Sigmoid colon (tissue), 6 donors: ENCODE measurements at regions not wholly inside any gene's neighbourhood (a gene's known extent, or its start where the extent isn't known, plus 50 kb on each side); places are given as distances from the start of the nearest gene placed in this dataset.

ENCODE experiments used
- DNase-seq: peaks from one replicate; pipeline ENCODE4 v3.0.0-alpha.2; 2019
- H3K27ac ChIP-seq, 4 donors: fragments of 200-600 bp; sonication (generic); one replicate each; pipeline ENCODE4 v1.5.1; 2016 to 2019; ENCODE audit warnings: mild to moderate bottlenecking in 1 of 4
- H3K27me3 ChIP-seq, 3 donors: fragments of 200-600 bp; sonication (generic); one replicate each; pipeline ENCODE4 v1.5.1; 2019; ENCODE audit warnings: mild to moderate bottlenecking in 1 of 3
- H3K36me3 ChIP-seq, 4 donors: fragments of 200-600 bp; sonication (generic); one replicate each; pipeline ENCODE4 v1.5.1; 2016 to 2019
- H3K4me1 ChIP-seq, 4 donors: fragments of 200-600 bp; sonication (generic); one replicate each; pipeline ENCODE4 v1.5.1; 2017 to 2019
- H3K4me3 ChIP-seq, 4 donors: fragments of 200-600 bp; sonication (generic); one replicate each; pipeline ENCODE4 v1.5.1; 2017 to 2019; ENCODE audit warnings: mild to moderate bottlenecking in 2 of 4, moderate library complexity in 1 of 4
- H3K9me3 ChIP-seq, 4 donors: fragments of 200-600 bp in 3 of 4; sonication (generic) in 3 of 4; one replicate each; pipeline versions ENCODE4 v1.5.1 to v1.6.1; 2013 to 2019
- CTCF ChIP-seq, 4 experiments: fragments of 450-650 bp in 3 of 4; fragments of 200-600 bp in 1 of 4; IDR thresholded peaks; one replicate each; pipeline ENCODE4 v1.5.1; 2016 to 2019; ENCODE audit warnings: antibody characterized with exemption in 4 of 4, mild to moderate bottlenecking in 3 of 4, moderate library complexity in 2 of 4
- EP300 ChIP-seq, 4 donors: sonication (generic); formaldehyde crosslinking; IDR thresholded peaks; one replicate each; pipeline ENCODE4 v1.6.1; 2017; ENCODE audit warnings: antibody characterized with exemption in 4 of 4
- POLR2A ChIP-seq, 2 donors: fragments of 450-650 bp; IDR thresholded peaks; one replicate each; pipeline ENCODE4 v1.6.1; 2016; ENCODE audit warnings: antibody characterized with exemption in 2 of 2, mild to moderate bottlenecking in 2 of 2, moderate library complexity in 2 of 2
- POLR2AphosphoS5 ChIP-seq, 4 donors: sonication (generic); formaldehyde crosslinking; IDR thresholded peaks; one replicate each; pipeline ENCODE4 v1.6.1; 2017; ENCODE audit warnings: antibody characterized with exemption in 4 of 4
- WGBS, 2 donors: extraction: QIAGEN DNeasy Blood & Tissue Kit; methylation state at CpG; one replicate each; pipeline ENCODE4 v1.1.7; 2013; 5-methylcytosine and 5-hydroxymethylcytosine counted together
- intact Hi-C: fragments of 100-400 bp; cut with DNase I; formaldehyde crosslinking; loops from one replicate; pipeline ENCODE4 v1.15.1; 2023
- donor health status: healthy with polysubstance abuse.
- donor health status: healthy.

GRCh38 chr12:67757651-67758050 is 109.1 kb downstream of the DYRK2 start:
- no peaks in the 10 kb centered on the region for H3K36me3 ChIP-seq
- H3K27me3 ChIP-seq: no peaks in the 10 kb centered on the region
- no peaks in the 10 kb centered on the region for H3K9me3 ChIP-seq
- TF ChIP-seq CTCF (IDR thresholded peaks at IDR 0.05) (no peak), POLR2A (IDR thresholded peaks at IDR 0.05) (no peak), EP300 (IDR thresholded peaks at IDR 0.05) (no peak), POLR2AphosphoS5 (IDR thresholded peaks at IDR 0.05) (no peak)
- DNase-seq: no peak
- H3K27ac ChIP-seq: no peak overlapping the region
- H3K4me1 ChIP-seq: peaks cover 0 to 22% (median 8%) of the 10 kb centered on the region in 4 donors
- intact Hi-C loops: loop anchor here (5.0 kb wide), 1 partner anchor 110 kb away; the partner anchor contains the start of gene DYRK2
- 96 to 98% methylated on average over 2 of the region's 2 CpGs for WGBS, 2 donors
- no peak overlapping the region for H3K4me3 ChIP-seq

- no peak for TF ChIP-seq POLR2A (IDR thresholded peaks at IDR 0.05)
- TF ChIP-seq EP300 (IDR thresholded peaks at IDR 0.05): no peak
- Histone ChIP-seq H3K27ac (no peak overlapping the region), H3K4me3 (no peak overlapping the region), H3K9me3 (no peaks in the 10 kb centered on the region), H3K27me3 (no peaks in the 10 kb centered on the region), H3K36me3 (no peaks in the 10 kb centered on the region), H3K4me1 (peaks cover 0 to 22% (median 8%) of the 10 kb centered on the region in 4 donors)
- WGBS, 2 donors: 49 to 51% methylated on average over 2 of the region's 2 CpGs
- DNase-seq: no peak
- intact Hi-C loops: loop anchor here (5.0 kb wide), 1 partner anchor 111 kb away; the partner anchor contains the start of gene DYRK2
Measured at GRCh38 chr12:67758119-67758518, 109.6 kb downstream of the DYRK2 start.

- no peaks in the 10 kb centered on the region for H3K36me3 ChIP-seq
- no peaks in the 10 kb centered on the region for H3K27me3 ChIP-seq
- no peaks in the 10 kb centered on the region for H3K9me3 ChIP-seq
- WGBS, 2 donors: 90 to 92% methylated on average over 4 of the region's 4 CpGs
- no peak overlapping the region for H3K27ac ChIP-seq
- peaks cover 0 to 20% (median 7%) of the 10 kb centered on the region in 4 donors for H3K4me1 ChIP-seq
- no peak overlapping the region for H3K4me3 ChIP-seq
- intact Hi-C loops: loop anchor here (5.0 kb wide), 1 partner anchor 111 kb away; the partner anchor contains the start of gene DYRK2
- no peak for DNase-seq
- TF ChIP-seq CTCF (IDR thresholded peaks at IDR 0.05) (no peak), POLR2AphosphoS5 (IDR thresholded peaks at IDR 0.05) (no peak), EP300 (IDR thresholded peaks at IDR 0.05) (no peak), POLR2A (IDR thresholded peaks at IDR 0.05) (no peak)
Measured at GRCh38 chr12:67758521-67758920, 110.0 kb downstream of the DYRK2 start.

GRCh38 chr12:67759829-67760228 is 111.3 kb downstream of the DYRK2 start:
- no peak overlapping the region for H3K4me3 ChIP-seq
- no peak for TF ChIP-seq POLR2AphosphoS5 (IDR thresholded peaks at IDR 0.05)
- no peak for TF ChIP-seq POLR2A (IDR thresholded peaks at IDR 0.05)
- no peak for TF ChIP-seq CTCF (IDR thresholded peaks at IDR 0.05)
- TF ChIP-seq EP300 (IDR thresholded peaks at IDR 0.05): no peak

GRCh38 chr12:67760586-67761275 is 112.2 kb downstream of the DYRK2 start:
- Histone ChIP-seq H3K27me3 (no peaks in the 10 kb centered on the region), H3K9me3 (no peaks in the 10 kb centered on the region), H3K36me3 (no peaks in the 10 kb centered on the region), H3K4me3 (no peak overlapping the region), H3K27ac (no peak overlapping the region), H3K4me1 (peaks cover 0 to 2% (median 0%) of the 10 kb centered on the region in 4 donors)
- no peak for DNase-seq
- intact Hi-C loops: no loop called here
- no peak for TF ChIP-seq POLR2A (IDR thresholded peaks at IDR 0.05)
- no peak for TF ChIP-seq CTCF (IDR thresholded peaks at IDR 0.05)
- no peak for TF ChIP-seq POLR2AphosphoS5 (IDR thresholded peaks at IDR 0.05)
- TF ChIP-seq EP300 (IDR thresholded peaks at IDR 0.05): no peak
- WGBS, 2 donors: 96% methylated on average over 7 of the region's 7 CpGs

More at GRCh38 chr12:67759829-67760228, 111.3 kb downstream of the DYRK2 start:
- DNase-seq: no peak
- intact Hi-C loops: loop anchor here (5.0 kb wide), 1 partner anchor 113 kb away; the partner anchor contains the start of gene DYRK2
- no peaks in the 10 kb centered on the region for H3K27me3 ChIP-seq
- WGBS, 2 donors: 89 to 92% methylated on average over 3 of the region's 3 CpGs
- H3K27ac ChIP-seq: no peak overlapping the region
- H3K4me1 ChIP-seq: peaks cover 0 to 7% (median 2%) of the 10 kb centered on the region in 4 donors
- H3K36me3 ChIP-seq: no peaks in the 10 kb centered on the region
- no peaks in the 10 kb centered on the region for H3K9me3 ChIP-seq
